Nucleus accumbens (tissue), 56 donors: ENCODE measurements at regions not wholly inside any gene's neighbourhood (a gene's known extent, or its start where the extent isn't known, plus 50 kb on each side); places are given as distances from the start of the nearest gene placed in this dataset.
A peak's percentile ranks its signal among the peaks of the same experiment; 100 is the strongest.

Experiments
- DNase-seq, 56 donors: peaks; one replicate each; lab custom pipeline; 2025; lab: John Stamatoyannopoulos, UW

DNA sequence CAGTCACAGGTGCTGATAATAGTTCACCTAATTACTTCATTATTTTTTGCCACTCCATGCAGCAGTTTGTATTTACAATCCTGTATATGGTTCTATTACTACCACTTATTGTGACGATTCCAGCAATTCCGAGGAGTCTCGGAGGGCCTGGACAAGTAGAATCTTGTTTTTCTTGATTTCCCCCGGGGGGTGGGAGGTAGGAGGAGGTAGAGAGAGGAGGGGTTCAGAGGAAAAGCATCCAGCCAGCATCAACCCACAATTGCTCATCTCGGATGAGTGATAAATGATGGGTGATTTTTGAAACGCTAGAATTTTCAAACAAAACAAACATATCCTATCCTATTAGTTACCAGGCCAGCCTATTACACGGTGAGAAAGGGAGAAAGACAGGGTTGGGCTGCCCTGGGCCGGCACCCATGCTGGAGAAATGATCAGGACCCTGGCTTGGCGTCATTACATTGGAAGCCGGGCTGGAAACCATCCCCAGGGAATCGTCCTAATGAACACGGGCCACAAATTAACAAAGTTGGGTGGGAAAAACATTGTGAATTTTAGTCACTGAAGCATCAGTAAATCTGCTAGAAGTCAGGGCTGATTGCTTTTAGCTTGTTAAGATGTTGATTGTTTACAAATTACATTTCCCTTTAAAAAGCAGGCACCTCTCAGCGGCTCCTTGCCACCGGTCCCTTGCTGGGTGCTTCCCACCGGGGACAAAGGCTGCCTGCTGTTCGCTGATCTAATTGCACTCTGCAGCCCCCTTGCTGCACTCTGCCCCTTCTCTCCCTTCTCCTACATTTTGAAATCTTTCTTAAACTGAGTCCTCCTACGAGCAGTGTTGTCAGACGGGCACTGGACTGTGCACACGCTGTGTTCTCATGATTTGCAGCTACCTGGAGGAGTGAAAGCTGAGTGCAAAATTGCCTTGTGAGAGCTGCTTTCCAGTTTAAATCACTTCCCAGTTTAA lies 95.5 kb downstream of the FAM204A start:
- DNase-seq: no peak

DNA sequence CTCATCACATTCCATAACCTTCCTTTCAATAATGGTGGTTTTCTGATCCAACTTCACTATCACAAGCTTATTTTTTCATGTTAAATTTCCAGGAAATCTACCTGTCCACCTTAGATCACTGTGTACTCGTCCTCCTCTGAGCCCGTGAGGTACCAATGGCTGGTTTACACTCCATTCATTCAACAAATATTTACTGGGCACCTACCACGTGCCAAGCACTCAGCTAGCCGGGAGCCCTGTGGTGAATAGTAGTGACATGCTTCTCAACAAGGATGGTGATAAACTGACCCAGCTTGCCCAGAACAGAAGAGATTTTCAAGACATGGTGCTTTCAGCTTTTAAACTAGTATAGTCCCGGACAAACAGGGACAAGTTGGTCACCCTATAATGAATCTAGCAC lies 98.2 kb downstream of the FAM204A start:
- no peak for DNase-seq

DNA sequence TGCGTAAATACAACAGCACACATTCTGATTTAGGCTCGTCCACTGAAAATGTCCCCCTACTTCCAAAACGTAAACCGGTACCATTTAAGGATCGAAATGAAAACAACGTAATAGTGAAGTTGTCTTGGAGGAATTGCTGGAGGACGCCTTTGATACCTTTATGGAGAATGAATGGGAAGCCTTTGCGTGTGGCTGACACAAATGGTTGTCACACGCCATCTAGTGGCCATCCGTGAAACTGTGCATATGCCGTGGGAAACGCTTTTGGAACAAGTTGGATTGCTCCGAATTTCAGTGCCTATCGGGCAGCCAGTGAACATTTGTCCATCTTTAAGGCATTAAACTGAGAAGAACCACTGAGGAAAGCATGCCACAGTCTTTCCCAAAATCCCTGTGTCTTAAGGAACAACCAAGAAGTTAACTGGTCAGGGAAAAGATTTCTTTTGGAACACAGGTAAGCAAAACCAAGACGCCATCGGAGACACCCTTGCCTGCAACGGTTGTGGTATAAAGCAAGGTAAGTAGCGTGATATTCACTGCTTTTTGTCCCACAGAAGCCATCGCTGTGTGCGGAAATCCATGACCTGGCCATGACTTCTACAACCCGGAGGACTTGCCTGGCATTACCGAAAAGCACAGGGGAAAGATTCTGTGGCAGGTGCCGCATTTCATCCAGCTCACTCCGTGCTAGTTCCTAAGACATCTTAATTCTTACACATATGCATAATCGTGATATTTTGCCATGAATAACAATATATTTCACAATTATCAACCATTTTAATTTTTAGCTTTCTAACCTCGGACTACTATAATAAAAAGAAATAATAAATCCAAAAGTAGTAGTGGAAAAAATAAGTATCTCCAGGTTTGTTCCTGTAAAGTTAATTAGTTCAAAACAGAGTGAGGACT lies 100.6 kb downstream of the FAM204A start:
- peak in 51 of 56 donors; percentile 5 to 92 (median 58) for DNase-seq

DNA sequence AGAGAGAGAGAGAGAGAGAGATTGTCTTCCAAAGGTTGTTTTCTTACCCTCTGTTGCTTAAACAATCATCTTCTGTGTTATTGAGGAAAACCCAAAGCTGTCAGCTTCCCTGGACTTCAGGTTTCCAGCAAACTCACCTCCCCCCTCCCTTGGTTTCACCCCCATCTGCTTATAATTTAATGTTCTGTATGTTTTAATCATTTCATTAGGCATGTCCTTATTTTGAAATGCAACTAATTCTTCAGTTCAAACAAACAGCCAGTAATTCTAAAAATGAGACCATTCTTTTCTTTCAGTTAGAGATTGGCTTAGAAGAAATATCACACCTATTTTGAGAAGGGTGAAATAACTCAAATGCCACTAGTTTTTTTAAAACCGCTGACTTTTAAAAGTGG lies 102.9 kb downstream of the FAM204A start:
- DNase-seq: no peak

DNA sequence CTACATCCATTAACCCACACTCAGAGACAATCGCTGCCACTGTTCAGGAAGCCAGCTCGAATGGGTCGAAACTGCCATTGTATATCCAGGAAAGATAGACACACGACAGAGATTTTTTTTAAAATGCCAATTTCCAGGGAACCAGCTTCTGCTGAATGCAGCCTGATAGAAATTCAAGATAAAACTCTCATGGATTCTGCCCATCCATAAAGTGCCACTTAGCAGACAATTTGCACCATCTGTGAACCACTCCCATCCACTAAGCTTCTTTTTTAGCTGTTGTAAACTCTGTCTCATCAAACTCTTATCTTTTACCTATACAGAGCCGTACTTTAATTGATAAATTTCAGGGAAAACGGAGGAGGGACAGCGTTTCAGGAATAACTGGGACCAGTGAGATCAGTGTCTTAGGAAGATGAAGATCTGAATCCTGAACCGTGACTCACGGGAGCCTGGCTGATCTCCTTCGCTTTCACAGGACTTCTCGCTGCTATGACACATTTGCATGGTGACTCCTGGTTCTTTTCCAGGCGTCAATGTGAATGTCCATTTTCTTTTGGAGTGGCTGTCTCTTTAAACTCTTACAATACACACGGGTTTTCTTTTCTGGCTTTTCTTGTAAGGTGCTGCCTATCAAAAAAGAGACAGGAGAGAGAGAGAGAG lies 103.4 kb downstream of the FAM204A start:
- DNase-seq: no peak

DNA sequence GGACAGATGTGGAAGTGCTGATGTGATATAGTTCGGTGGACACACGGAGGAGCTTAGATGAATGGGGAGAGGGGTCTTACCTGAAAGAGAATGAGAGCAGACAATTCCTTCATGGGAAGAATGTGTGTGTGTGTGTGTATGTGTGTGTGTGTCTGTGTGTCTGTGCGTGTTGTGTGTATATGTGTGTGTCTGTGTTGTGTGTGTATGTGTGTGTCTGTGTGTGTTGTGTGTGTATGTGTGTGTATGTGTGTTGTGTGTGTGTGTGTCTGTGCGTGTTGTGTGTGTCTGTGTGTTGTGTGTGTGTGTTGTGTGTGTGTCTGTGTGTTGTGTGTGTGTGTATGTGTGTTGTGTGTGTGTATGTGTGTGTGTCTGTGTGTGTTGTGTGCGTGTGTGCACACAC lies 104.2 kb downstream of the FAM204A start:
- no peak for DNase-seq

DNA sequence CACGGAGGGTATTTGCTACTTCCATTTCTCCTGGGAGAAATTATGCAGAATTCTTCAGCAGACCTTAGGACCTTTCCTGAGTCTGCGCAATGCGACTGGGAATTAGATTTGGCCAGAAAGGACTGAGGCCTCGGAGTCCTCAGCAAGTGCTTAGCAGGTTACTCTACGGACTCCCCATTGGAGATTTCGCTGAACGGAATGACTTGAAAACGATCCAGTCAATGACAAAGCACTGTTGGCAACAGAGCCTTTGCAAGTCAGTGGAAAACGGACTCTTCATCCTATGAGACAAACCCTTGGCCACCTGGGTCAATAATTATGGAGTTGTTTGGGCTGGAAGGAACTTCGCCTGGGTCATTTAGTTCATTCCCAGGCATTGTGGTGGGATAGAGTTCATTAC lies 107.4 kb downstream of the FAM204A start:
- DNase-seq: no peak

DNA sequence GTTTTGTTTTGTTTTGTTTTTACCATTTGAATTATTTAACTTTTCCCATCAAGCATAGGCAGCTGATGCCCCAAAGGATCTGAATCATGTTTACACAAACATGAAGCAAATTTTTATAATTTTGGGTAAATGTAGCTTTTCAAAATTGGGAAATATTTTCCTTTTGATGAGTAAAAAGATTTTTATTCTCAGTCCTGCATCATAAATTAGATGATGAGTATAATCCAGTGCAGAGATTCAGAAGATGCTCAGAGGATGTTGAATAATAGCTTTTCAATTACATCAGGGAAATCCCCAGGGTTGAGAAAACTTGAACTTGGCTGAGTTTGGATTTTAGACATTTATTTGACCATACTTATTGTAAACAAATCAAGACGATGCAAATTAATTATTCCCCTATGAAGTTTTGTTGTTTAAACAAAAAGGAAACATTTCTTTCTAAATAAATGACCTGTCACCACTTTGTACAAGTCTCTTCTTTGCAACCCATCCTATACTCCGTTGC lies 121.7 kb downstream of the FAM204A start:
- DNase-seq: no peak

DNA sequence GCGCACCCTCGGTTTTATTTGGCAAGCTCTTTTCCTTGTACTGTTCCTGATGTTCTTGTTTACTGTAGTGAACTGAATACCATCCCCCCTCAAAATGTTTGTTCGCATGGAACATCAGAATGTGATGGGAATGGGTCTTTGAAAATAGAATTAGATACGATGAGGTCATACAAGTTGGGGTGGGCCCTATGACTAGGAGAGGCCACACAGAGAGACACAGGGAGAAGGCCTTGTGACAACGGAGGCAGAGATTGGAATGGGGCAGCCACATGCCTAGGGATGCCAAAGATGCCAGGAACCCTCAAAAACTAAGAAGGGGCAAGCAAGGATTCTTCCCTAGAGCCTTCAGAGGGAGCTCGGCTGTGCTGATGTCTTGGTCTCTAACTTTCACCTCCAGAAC lies 123.6 kb downstream of the FAM204A start:
- DNase-seq: no peak

DNA sequence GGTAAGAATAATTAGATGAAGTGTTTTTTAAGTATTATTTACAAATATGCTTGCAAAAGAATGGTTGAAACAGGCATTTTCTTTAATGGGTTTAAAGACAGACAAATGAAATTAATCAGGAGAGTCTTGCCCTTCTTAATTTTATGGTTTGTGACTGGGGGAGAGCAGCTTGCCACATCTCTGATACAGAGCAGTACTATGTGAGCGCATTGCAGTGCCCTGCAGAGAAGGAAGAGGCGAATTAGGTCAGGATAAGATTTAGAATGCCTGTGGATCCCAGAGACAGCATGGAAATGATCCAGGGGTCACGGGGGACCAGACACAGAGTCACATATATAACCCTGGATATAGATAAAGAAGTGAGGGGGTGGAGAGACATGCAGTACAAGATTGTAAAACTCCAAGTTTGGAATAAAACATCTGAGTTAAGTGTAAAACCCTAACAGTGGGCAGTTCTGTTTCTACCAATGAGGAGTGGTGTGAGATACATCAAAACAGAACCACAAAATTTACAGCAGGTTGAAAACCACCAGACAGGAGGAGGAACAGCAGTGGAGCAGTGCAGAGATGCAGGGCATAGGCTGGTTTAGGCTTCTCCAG lies 125.5 kb downstream of the FAM204A start:
- no peak for DNase-seq

DNA sequence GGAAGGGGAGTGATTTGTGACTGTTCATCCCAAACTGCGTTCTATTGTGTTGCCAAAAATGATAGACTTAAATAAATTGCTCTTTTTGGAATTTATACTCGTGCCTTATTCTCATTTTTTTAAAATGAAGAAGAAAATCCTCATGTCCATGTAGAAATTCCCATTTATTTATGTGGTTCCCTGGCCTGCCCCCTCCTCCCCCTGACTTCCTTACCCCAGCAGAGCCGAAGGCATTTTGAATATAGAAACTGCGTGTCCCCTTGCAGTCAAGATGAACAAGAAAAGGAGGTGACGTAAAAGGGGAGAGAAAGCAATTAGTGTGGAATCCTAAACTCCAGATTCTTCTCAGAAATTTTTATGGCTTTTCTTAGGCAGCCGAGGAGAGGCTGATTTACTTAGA lies 126.1 kb downstream of the FAM204A start:
- no peak for DNase-seq

DNA sequence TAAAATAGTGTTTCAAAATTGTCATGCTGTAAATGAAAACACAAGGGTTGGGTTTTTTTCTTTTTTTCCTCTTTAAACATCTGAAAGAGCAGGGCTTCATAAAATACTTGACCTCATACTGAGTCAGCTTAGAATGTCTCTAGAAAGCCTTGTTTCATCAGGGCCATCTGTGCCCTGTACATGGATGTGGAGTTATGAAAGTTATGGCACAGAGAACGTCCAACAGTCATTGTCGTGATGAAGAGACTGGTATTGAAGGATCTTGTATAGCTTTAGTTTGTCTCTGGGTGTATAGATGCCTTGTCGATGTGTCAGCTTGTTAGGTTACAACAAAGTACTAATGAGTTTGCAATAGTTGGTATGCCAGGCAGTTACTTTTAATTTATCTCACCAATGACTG lies 127.3 kb downstream of the FAM204A start:
- no peak for DNase-seq

DNA sequence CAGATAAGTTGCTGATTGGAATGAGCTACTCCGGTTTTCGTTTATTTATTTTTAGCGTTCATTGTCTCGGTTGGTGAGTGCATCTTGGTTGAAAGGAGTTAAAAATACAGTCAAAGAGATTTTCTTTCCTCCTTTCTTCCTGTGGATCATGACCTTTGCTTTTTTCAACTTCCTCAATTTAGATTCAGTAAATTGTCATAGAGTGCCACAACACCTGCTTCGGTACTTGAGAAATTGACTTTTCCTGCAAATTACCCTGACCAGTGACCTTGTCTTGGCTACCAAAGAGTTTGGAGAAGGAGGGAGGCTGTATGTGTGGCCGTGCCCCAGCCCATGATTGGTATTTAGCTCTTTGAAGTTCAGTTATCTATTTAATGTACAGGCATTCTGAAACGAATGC lies 128.7 kb downstream of the FAM204A start:
- DNase-seq: no peak

DNA sequence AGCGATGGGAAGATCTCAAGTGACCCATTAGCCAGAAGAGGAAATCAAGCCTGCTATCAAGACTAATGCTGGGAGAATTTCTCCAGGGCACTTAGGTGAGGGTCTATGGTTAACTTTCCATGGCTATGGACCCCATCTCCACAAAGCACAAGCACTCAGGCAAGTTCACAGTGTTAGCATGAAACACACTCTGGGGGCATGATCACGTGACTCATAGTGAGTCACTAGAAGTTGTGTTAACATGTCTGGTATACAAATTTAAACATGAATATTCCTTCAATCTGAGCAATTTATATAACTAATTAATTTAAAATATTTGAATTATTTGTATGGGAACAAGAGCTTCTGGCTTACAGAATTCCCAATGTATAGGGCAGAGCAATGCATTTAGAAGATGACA lies 131.8 kb downstream of the FAM204A start:
- no peak for DNase-seq

DNA sequence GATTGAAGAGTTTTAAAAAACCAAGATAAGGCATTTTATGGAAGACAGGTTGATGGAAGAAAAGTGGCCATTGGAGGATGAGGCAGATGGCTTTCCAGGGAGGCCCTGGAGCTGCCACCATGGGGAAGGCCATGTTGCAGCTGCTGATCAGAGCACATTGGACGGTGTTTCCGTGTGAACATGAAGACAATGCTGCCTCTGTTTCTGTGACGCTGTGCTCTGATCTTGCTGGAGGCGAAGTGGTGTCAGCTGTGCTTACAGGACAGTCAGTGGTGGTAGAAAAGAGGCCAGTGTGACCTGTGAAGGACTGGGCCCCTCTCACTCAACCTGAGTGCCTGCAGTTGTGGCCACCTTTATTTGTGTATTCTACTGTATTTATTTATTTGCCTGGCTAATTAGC lies 132.9 kb downstream of the FAM204A start:
- DNase-seq: peak in 41 of 56 donors; percentile 1 to 69 (median 31)

DNA sequence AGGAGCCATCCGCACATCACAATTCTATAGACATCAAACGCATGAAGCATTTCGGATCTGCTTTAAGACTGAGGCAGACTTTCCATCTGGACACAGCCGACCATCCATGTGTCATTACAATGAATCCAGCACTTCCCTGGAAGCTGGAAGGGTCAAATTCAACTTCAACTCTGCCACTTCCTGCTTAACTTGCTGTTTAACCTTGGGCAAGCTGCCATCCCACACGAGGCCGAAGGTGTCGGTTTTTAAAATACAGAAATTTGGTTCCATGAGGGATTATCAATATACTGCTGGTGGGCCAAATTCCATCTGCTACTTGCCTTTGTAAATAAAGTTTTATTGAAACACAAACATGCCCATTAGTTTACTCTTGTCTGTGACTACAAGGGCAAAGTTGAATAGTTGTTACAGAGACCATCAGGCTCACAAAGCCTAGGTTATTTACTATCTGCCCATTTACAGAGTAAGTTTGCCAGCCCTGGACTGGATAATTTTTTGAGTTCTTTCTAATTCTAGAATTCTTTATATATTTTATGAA lies 134.6 kb downstream of the FAM204A start:
- DNase-seq: no peak

DNA sequence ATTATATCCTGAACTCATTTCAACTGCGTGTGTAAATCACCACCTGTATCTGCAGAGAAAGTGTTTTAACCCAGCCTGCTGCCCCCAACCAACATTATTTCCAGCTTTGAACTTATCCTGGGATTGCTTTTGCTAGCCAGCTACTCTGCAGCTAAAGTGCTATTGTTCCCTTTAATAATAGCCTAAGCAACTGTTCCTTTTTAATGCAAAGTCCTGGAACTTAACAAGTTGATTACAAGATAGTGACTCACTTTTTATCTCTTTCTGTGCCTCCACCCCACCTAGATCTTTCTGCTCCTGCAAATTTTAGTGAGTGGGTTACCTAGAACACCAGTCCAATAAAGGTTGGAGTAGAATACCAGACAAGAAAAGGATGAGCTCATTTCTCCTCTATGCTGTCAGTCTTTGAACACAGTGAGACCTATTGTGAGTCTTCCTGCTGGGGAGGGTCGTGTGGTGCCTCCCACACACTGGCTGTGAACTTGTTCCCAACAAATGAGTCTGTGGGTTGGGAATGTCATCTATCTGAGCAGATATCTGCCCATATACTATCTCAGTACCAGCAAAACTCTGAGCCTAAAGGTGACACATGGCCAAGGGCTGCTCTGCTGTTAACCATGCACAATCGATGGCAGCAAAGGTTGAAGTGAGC lies 137.7 kb downstream of the FAM204A start:
- no peak for DNase-seq

DNA sequence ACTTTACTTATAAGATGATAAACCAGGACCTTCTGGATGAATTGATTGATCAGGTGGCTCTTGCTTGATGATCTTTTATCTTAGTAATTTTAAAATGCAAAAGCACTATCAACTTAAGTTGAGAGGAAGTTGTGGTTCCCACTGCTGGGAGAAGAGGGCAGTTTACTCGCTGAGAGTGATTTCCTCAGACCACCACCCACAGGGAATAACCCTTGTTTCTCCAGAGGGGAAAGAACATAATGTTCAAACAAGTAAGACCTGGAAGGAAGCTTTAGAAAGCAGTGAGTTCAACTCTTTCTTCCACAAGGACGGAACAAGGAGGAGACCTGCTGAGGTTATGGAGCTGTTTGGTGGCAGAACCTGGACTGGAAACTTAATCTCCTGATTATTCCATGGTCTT lies 138.7 kb downstream of the FAM204A start:
- no peak for DNase-seq

DNA sequence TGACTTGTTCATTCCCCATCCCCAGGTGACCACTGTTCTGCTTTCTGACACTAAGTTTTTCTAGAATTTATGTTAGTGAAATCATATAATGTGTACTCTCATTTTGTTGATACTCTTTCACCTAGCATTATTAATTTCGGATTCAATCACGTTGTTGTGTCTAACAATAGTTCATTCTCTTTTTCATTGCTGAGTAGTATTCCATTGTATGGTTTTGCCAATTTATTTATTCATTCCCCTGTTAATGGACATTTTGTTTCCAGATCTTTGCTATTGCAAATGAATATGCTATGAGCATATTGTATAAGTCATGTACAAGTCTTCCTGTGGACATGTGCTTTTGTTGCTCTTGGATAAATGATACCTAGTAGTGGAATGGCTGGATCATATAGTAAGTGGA lies 146.4 kb downstream of the FAM204A start:
- no peak for DNase-seq
